Activated B cell treated with CpG ODN at 0.5 μM for 24 hours (primary cell): ENCODE measurements at regions not wholly inside any gene's neighbourhood (a gene's known extent, or its start where the extent isn't known, plus 50 kb on each side); places are given as distances from the start of the nearest gene placed in this dataset.

Experiments used
- ATAC-seq: fragments of 200-7000 bp; cut with Tn5 transposase; one replicate; pipeline ENCODE4 v1.10.0; 2021; ENCODE audit warnings: low read depth, mild to moderate bottlenecking, moderate library complexity
- CTCF ChIA-PET: fragments of 350-600 bp; sonication (Branson Sonifier 250); formaldehyde crosslinking; loops from one replicate; lab custom pipeline; 2021; ENCODE audit warnings: antibody characterized with exemption; lab: Charles Lee
- POLR2A ChIA-PET: fragments of 350-600 bp; sonication (Branson Sonifier 250); formaldehyde crosslinking; loops from one replicate; lab custom pipeline; 2021; ENCODE audit warnings: antibody characterized with exemption; lab: Charles Lee
- DNase-seq: peaks from one replicate; pipeline ENCODE4 v3.0.0; 2022
- H3K27ac Mint-ChIP-seq: one replicate; pipeline ENCODE4 v1.8.0; 2020; ENCODE audit warnings: mixed read lengths
- H3K27me3 Mint-ChIP-seq: one replicate; pipeline ENCODE4 v1.8.0; 2021; ENCODE audit warnings: mixed read lengths
- H3K36me3 Mint-ChIP-seq: one replicate; pipeline ENCODE4 v1.8.0; 2021; ENCODE audit warnings: low read depth, mixed read lengths
- H3K4me1 Mint-ChIP-seq: one replicate; pipeline ENCODE4 v1.8.0; 2021; ENCODE audit warnings: mixed read lengths
- H3K4me3 Mint-ChIP-seq: one replicate; pipeline ENCODE4 v1.8.0; 2020; ENCODE audit warnings: mild to moderate bottlenecking, mixed read lengths
- H3K9me3 Mint-ChIP-seq: one replicate; pipeline ENCODE4 v1.8.0; 2020; ENCODE audit warnings: mixed read lengths
- CTCF ChIP-seq: fragments of 200-600 bp; IDR thresholded peaks from one replicate; pipeline ENCODE4 v1.8.0; 2022; ENCODE audit warnings: antibody characterized with exemption, mild to moderate bottlenecking
- intact Hi-C: fragments of 100-400 bp; cut with micrococcal nuclease; formaldehyde crosslinking; loops from one replicate; pipeline ENCODE4 v1.15.1; 2024

GRCh38 chr5:124001036-124001615 is 489.1 kb downstream of the CSNK1G3 start:
- intact Hi-C loops = no loop called here
- no peak for ATAC-seq
- Mint-ChIP-seq H3K4me1 (no peaks in the 10 kb centered on the region), H3K36me3 (no peaks in the 10 kb centered on the region), H3K27me3 (no peaks in the 10 kb centered on the region), H3K27ac (no peak overlapping the region), H3K4me3 (no peak overlapping the region), H3K9me3 (peaks cover 2% of the 10 kb centered on the region)
- ChIA-PET POLR2A (interaction anchor here (0.6 kb wide), 2 partner anchors 375 to 681 kb away, joined by 3 to 4 read pairs; no protein-coding TSS in a partner anchor), CTCF (no interaction called here)
- no peak for TF ChIP-seq CTCF
- DNase-seq = no peak

- no peak overlapping the region for H3K4me3 Mint-ChIP-seq
- H3K9me3 Mint-ChIP-seq = no peaks in the 10 kb centered on the region
- no peaks in the 10 kb centered on the region for H3K27me3 Mint-ChIP-seq
- no peak for TF ChIP-seq CTCF
- DNase-seq (no peak), ATAC-seq (no peak)
- CTCF ChIA-PET = no interaction called here
- no peak overlapping the region for H3K27ac Mint-ChIP-seq
- intact Hi-C loops = loop anchor here (1.0 kb wide), 1 partner anchor 11 kb away; no protein-coding TSS in a partner anchor
- H3K36me3 Mint-ChIP-seq = no peaks in the 10 kb centered on the region
- no peaks in the 10 kb centered on the region for H3K4me1 Mint-ChIP-seq
- POLR2A ChIA-PET = no interaction called here
Observed at GRCh38 chr5:124000538-124000937, 488.6 kb downstream of the CSNK1G3 start.

GRCh38 chr5:123997462-123998215 is 485.7 kb downstream of the CSNK1G3 start:
- ChIA-PET CTCF (no interaction called here), POLR2A (no interaction called here)
- no peak overlapping the region for H3K4me3 Mint-ChIP-seq
- DNase-seq = no peak
- H3K36me3 Mint-ChIP-seq = no peaks in the 10 kb centered on the region
- intact Hi-C loops = no loop called here
- no peak for ATAC-seq
- H3K27me3 Mint-ChIP-seq = no peaks in the 10 kb centered on the region
- no peak for TF ChIP-seq CTCF
- H3K9me3 Mint-ChIP-seq = no peaks in the 10 kb centered on the region
- no peak overlapping the region for H3K27ac Mint-ChIP-seq
- H3K4me1 Mint-ChIP-seq = no peaks in the 10 kb centered on the region

GRCh38 chr5:123997064-123997461 is 485.1 kb downstream of the CSNK1G3 start:
- TF ChIP-seq CTCF = no peak
- Mint-ChIP-seq H3K4me3 (no peak overlapping the region), H3K9me3 (no peaks in the 10 kb centered on the region), H3K36me3 (no peaks in the 10 kb centered on the region), H3K27ac (no peak overlapping the region), H3K4me1 (no peaks in the 10 kb centered on the region), H3K27me3 (no peaks in the 10 kb centered on the region)
- DNase-seq (no peak), ATAC-seq (no peak)
- intact Hi-C loops = no loop called here
- CTCF ChIA-PET = no interaction called here
- POLR2A ChIA-PET = no interaction called here

- intact Hi-C loops = no loop called here
- Mint-ChIP-seq H3K27ac (no peak overlapping the region), H3K4me3 (no peak overlapping the region), H3K4me1 (no peaks in the 10 kb centered on the region), H3K36me3 (no peaks in the 10 kb centered on the region), H3K27me3 (no peaks in the 10 kb centered on the region), H3K9me3 (no peaks in the 10 kb centered on the region)
- POLR2A ChIA-PET = no interaction called here
- DNase-seq = no peak
- no peak for ATAC-seq
- TF ChIP-seq CTCF = no peak
- CTCF ChIA-PET = no interaction called here
Observed at GRCh38 chr5:123992641-123993040, 480.7 kb downstream of the CSNK1G3 start.
